ENCODE measurements at regions not wholly inside any gene's neighbourhood (a gene's known extent, or its start where the extent isn't known, plus 50 kb on each side); places are given as distances from the start of the nearest gene placed in this dataset.

DNA sequence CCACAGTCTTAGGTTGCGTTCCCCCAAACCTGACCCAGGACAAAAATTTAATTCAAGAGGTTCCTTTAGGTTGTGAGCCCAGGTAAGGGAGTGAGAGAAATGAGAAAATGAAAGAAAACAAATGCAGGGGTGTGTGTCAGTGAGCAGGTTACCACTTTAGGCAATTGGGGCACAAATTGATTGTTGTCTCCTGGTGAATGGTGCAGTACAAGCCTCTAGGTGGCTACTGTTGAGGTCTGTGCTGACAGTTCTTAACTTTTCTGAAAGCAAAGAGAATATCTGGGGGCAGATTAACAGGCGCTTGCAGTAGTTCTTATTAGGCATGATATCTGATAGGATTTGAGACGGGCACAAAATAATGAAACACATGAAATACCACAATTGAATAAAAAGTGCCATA, 894.6 kb downstream of the FAM181B start:
- H3K27me3 ChIP-seq = no peaks in the 10 kb centered on the region
- no peaks in the 10 kb centered on the region for H3K36me3 ChIP-seq
- H3K27ac ChIP-seq = no peak overlapping the region
- H3K4me3 ChIP-seq = no peak overlapping the region
- DNase-seq = no peak
- no peaks in the 10 kb centered on the region for H3K4me1 ChIP-seq (ENCODE audit: insufficient read depth)
- TF ChIP-seq EP300 (IDR thresholded peaks at IDR 0.05) = no peak
- TF ChIP-seq POLR2A (IDR thresholded peaks at IDR 0.05) = no peak
- TF ChIP-seq, protein P1, sequence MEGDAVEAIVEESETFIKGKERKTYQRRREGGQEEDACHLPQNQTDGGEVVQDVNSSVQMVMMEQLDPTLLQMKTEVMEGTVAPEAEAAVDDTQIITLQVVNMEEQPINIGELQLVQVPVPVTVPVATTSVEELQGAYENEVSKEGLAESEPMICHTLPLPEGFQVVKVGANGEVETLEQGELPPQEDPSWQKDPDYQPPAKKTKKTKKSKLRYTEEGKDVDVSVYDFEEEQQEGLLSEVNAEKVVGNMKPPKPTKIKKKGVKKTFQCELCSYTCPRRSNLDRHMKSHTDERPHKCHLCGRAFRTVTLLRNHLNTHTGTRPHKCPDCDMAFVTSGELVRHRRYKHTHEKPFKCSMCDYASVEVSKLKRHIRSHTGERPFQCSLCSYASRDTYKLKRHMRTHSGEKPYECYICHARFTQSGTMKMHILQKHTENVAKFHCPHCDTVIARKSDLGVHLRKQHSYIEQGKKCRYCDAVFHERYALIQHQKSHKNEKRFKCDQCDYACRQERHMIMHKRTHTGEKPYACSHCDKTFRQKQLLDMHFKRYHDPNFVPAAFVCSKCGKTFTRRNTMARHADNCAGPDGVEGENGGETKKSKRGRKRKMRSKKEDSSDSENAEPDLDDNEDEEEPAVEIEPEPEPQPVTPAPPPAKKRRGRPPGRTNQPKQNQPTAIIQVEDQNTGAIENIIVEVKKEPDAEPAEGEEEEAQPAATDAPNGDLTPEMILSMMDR (IDR thresholded peaks at IDR 0.05) = no peak
- WGBS, 3 donors = 94 to 98% (median 95%) methylated on average over 3 of the region's 3 CpGs
- intact Hi-C loops (cut with DNase I) = no loop called here
- no peaks in the 10 kb centered on the region for H3K9me3 ChIP-seq

DNA sequence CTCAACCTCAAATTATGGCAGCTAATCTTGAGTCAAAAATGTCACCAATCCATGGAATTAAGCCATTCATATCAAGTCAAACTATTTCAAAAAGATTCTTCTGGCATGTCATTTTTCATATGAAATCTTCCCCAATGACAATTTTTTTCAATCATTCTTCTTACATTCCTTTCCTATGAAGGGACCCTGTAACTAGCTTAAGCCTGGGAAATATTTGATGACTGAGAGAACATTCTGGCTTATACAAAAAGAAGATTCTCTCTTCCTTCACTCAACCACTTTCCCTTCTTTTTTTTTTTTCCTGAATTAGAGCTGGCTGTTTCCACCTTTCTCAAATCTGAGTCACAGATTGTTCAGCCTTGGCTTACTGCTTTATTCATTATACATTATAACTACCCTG, 903.7 kb downstream of the FAM181B start:
- Histone ChIP-seq H3K36me3 (no peaks in the 10 kb centered on the region), H3K27me3 (no peaks in the 10 kb centered on the region), H3K4me3 (no peak overlapping the region), H3K9me3 (no peaks in the 10 kb centered on the region), H3K27ac (no peak overlapping the region), H3K4me1 (ENCODE audit: insufficient read depth) (no peaks in the 10 kb centered on the region)
- intact Hi-C loops (cut with DNase I) = no loop called here
- no peak for DNase-seq
- TF ChIP-seq EP300 (IDR thresholded peaks at IDR 0.05) (no peak), POLR2A (IDR thresholded peaks at IDR 0.05) (no peak)
- TF ChIP-seq, protein P1 (IDR thresholded peaks at IDR 0.05) = no peak

DNA sequence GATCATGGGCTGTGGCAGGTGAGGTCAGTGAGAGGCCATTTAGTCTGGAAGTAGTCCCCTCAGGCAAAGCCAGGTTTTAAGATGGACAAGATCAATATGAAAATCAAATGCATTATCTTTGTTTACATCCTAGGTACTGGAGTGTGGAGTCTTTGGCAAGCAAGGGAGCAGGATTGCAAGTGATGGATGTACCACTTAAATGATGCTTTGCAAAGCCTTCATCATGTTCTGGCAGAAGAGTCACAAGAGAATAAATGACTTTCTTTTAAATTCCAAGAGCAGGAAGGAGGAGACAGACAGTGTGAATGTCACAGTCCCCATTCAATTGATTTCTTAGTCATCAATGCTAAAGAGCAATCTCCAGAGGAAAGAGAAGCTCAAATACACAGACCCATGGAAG, 908.3 kb downstream of the FAM181B start:
- H3K36me3 ChIP-seq = no peaks in the 10 kb centered on the region
- intact Hi-C loops (cut with DNase I) = no loop called here

DNA sequence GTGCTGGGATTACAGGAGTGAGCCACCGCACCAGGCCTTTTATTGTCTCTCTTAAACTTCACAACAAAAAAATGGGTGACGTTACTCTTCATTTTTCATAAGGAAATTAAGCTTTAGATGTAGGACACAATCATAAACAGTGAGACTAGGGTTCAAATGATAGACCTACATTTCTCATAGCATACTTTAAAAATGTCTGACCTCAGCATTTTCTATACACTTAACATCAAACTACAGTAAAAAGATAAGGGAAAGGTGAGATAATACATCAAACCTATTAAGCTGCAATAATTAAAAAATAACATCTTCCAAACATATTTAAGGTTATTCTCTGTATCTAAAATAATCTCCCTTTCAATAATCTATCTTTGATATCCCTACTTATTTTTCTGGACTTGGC, 914.2 kb downstream of the FAM181B start:
- Histone ChIP-seq H3K27me3 (no peaks in the 10 kb centered on the region), H3K4me3 (no peak overlapping the region), H3K4me1 (ENCODE audit: insufficient read depth) (no peaks in the 10 kb centered on the region), H3K36me3 (no peaks in the 10 kb centered on the region), H3K27ac (no peak overlapping the region), H3K9me3 (no peaks in the 10 kb centered on the region)
- WGBS, 3 donors = 89 to 95% (median 93%) methylated on average over 2 of the region's 2 CpGs
- DNase-seq = no peak
- intact Hi-C loops (cut with DNase I) = no loop called here
- no peak for TF ChIP-seq EP300 (IDR thresholded peaks at IDR 0.05)
- TF ChIP-seq, protein P1 (IDR thresholded peaks at IDR 0.05) = no peak
- no peak for TF ChIP-seq POLR2A (IDR thresholded peaks at IDR 0.05)

More for the DNA sequence above, 908.3 kb downstream of the FAM181B start:
- H3K4me3 ChIP-seq = no peak overlapping the region
- no peak for DNase-seq
- no peak for TF ChIP-seq EP300 (IDR thresholded peaks at IDR 0.05)
- TF ChIP-seq, protein P1 (IDR thresholded peaks at IDR 0.05) = no peak
- TF ChIP-seq POLR2A (IDR thresholded peaks at IDR 0.05) = no peak
- H3K9me3 ChIP-seq = no peaks in the 10 kb centered on the region
- H3K4me1 ChIP-seq (ENCODE audit: insufficient read depth) = no peaks in the 10 kb centered on the region
- H3K27ac ChIP-seq = no peak overlapping the region
- no peaks in the 10 kb centered on the region for H3K27me3 ChIP-seq

DNA sequence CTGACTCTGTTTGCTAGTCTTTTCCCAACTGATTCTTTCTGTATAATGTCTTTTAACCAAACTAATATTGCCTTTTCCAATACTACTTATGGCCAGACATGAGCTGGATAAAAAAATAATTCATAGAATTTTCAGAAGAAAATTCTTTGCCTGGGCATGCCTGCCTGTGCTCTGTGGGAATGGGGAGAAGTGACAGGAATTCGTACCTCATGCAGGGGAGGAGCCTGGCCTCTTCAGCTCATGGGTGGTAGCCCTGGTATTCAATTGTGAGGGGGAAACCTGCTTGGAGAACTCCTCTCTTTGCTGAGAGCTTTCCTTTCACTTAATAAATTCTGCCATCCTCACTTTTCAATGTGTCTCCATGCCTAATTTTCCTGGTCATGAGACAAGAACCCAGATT, 928.8 kb downstream of the FAM181B start:
- TF ChIP-seq EP300 (IDR thresholded peaks at IDR 0.05) = no peak
- TF ChIP-seq, protein P1 (IDR thresholded peaks at IDR 0.05) = no peak
- no peak for TF ChIP-seq POLR2A (IDR thresholded peaks at IDR 0.05)
- no peaks in the 10 kb centered on the region for H3K4me1 ChIP-seq (ENCODE audit: insufficient read depth)
- intact Hi-C loops (cut with DNase I) = no loop called here
- H3K27ac ChIP-seq = no peak overlapping the region
- H3K27me3 ChIP-seq = no peaks in the 10 kb centered on the region
- no peaks in the 10 kb centered on the region for H3K9me3 ChIP-seq
- no peak for DNase-seq
- H3K4me3 ChIP-seq = no peak overlapping the region
- H3K36me3 ChIP-seq = no peaks in the 10 kb centered on the region
- WGBS, 3 donors = 50 to 74% (median 59%) methylated on average over 1 of the region's 1 CpG
